GM19035 (cell line): ENCODE measurements at regions not wholly inside any gene's neighbourhood (a gene's known extent, or its start where the extent isn't known, plus 50 kb on each side); places are given as distances from the start of the nearest gene placed in this dataset.

Experiments used
- ATAC-seq: cut with Tn5 transposase; IDR thresholded peaks from one replicate; pipeline ENCODE4 v1.9.1; 2021; ENCODE audit not compliant: unreplicated experiment

DNA sequence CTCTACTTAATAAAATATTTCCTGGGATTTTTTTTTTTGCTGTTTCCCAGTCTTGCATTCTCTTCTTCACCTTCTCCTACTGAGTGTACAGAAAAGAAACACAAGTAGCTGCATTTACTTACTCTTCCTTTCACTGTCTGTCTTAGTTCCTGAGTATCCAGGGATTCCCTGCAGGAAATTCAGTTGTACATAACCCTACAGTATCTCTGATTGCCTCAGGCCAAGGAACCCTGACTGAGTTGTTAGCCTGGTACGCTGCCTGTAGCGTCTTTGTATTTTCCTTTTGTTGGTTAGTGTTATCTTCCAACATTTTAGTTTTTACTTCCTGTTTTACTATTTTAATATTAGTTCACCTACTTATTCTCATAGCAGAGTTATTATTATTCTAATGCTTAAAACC lies 142.5 kb upstream of the ROBO1 start:
- no peak for ATAC-seq

DNA sequence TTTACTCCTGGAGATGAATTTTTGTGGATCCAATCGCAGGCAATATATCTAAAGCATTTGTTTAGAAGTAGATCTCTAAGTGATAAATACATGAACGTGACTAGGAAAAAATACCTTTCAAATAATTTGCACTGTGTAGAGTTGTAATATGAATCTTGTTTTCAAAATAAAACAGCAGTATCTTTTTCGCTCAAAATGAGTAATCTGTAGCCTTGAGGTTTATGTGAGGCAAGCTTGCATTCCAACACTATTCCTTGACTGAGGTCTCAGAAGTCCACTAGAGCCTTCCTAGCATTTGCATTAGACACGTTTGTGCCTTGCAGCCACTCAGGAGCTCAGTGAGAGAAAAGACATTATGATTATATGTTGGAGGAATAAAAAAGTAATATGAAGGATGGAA lies 138.3 kb upstream of the ROBO1 start:
- no peak for ATAC-seq

- ATAC-seq, result no peak
Measured at GRCh38 chr3:79902151-79902550, 134.4 kb upstream of the ROBO1 start.

- ATAC-seq, result no peak
Measured at GRCh38 chr3:79898907-79899306, 131.1 kb upstream of the ROBO1 start.

DNA sequence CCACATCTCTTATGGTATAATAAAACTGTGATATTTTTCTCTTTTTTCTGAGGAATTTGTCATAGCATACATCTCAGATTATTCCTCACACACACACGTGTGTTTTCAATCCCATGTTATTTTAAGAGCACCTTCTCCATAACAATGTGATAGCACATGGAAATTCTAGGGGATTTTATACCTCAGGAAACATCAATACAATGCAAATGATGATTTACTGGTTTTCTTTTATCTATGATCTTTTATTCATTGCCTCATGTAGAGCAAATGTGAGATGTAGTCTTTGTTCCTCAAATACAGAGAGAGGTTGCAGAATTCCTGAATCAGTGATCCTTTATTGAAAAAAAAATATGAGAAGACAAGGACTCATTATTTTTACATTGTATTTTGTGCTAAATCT lies 128.3 kb upstream of the ROBO1 start:
- no peak for ATAC-seq

- no peak for ATAC-seq
Measured at GRCh38 chr3:79887213-79887612, 119.4 kb upstream of the ROBO1 start.

DNA sequence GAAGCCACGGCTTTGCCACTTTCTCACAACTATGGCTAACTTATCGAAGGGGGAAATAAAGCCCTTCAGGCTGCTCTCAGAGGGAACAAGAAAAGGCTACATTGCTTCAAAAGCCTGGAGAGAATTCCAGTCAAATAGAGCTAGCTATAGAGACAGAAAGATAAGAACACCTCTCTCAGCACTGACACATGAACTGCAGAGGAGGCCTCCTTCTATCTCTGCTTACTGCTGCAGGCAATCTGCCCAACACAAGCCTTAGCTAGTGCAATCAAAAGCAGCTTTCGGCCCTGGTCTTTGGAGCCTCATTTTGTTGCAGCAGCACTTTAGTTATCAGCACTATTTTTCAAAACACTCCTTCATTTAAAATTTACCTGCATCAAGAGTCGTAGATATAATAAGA lies 118.4 kb upstream of the ROBO1 start:
- ATAC-seq, result no peak

GRCh38 chr3:79885407-79885806 lies 117.6 kb upstream of the ROBO1 start:
- ATAC-seq, result no peak

- ATAC-seq, result no peak
Measured at GRCh38 chr3:79884354-79884753, 116.6 kb upstream of the ROBO1 start.

GRCh38 chr3:79881431-79881830 lies 113.6 kb upstream of the ROBO1 start:
- ATAC-seq, result no peak

DNA sequence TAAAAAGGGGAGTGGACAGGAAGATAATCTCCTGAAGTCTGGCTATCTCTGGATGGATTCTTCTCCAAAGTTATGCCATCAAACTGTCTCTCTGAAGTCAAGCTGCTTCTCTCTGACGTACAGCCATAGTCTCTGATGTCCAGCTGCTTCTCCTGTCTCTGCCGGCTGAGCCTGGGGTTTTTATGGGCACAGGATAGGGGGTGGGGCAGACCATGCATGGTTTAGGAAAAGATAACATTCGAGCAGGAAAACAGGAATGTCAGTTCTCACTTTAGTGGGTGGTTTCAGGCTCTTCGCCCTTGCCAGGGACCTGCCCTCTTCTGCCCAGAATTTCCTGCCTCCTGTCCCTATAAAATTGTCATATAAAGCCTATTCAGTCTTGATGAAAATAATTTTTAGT lies 110.9 kb upstream of the ROBO1 start:
- no peak for ATAC-seq

DNA sequence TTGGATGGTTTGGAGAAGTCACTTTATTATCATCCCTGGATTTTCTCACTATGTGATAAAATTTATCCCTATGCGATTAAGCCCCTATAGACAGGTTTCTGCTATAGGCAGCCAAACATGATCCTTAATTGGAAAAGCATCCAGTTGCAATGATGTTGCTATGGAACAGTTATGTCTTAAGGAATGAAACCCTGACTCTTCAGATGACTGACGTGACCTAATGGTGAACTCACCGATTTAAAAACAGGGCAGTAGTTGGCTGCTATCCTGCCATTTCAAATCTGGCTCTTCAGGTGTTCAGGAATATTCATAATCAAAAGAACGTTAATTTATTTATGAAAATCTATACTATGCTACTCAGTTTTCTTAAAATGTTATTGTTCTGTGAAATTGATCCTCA lies 106.8 kb upstream of the ROBO1 start:
- ATAC-seq, result no peak

- no peak for ATAC-seq
Measured at GRCh38 chr3:79872483-79872882, 104.7 kb upstream of the ROBO1 start.

DNA sequence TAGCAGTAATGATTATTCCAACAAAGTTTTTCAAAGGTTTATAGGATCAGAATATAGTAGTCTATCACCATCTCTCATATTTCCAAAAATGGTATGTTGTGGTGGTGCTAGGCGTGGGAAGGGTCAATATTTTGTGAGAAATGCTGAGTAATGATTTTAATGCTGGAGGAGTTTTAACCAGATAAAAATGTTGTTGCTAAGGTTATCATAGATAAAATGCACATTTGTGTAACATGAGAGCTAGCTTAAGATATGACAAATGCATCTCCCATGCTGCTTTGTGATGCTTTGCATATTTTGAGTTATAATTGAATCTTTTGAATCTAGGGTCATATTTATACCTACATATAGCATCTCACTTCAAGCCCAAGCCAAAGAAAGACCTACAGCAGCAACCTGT lies 103.9 kb upstream of the ROBO1 start:
- ATAC-seq, result no peak

DNA sequence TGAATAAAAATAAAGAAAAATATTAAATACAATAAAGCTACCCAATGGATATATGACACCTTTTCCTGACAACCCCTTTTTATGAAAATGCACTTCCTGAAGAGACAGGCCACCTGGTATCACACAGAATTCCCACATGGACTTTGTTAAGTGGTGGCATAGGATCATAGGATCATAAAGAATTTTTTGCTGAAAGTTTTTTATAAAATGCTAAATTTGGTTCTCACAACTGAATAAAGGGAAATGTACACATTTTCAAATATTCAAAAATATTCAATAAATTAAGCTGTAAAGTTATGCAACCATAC lies 102.5 kb upstream of the ROBO1 start:
- no peak for ATAC-seq

DNA sequence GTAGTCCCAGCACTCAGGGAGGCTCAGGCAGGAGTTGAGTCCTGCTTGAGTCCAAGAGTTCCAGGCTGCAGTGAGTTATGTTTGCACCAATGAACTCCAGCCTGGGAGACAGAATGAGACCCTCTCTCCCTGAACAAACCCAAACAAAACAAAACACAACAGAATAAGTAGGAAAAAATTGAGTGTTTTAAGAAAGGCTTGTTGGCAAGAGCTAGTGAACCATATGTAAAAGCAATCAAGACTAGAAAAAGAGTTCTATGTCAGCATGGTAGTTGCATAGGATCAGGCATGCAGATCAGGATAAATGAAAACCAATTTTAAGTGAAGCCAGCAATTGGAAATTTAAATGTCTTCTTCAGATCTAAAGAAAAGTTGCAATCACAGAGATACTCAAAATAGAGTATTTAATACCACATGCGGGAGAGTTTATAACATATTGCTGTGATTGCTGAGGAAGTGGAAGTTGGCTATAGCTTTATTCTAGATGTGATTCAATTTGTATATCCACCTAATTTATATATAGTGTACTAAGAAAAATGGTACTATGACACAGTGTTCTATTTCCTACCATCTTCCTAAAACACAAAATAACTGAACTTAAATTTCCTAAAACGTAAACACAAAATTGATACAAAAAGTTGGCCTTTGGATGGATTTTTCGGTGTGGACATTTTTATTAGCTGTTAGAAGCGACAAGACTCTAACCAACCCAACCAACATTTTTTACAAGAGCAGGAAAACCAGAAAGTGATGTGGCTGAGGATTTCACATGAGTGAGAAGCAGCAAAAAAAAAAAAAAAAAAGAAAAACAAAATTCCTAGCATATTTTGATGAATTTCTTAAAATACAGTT lies 101.9 kb upstream of the ROBO1 start:
- ATAC-seq, result no peak

DNA sequence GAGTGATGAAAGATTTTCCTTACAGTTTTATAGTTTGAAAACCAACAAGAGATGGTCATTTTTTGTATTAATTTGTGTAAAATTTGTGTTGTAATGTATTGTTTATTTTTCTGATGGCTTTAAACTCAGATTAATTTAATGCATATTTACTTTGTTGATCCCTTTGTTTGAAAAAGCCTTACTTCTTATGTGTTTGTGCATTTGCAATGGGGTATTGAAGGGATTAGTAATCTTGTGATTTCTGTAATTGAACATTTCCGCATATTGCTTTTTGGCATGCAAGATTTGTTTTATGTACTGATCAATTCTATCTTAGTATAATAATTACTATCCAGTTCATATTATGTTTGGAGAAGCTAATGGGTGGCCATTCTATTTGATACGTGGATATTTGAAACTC lies 98.4 kb upstream of the ROBO1 start:
- ATAC-seq, result no peak

- no peak for ATAC-seq
Measured at GRCh38 chr3:79864077-79864476, 96.3 kb upstream of the ROBO1 start.

GRCh38 chr3:79848876-79849275 lies 81.1 kb upstream of the ROBO1 start:
- ATAC-seq, result no peak

GRCh38 chr3:79847928-79848327 lies 80.1 kb upstream of the ROBO1 start:
- ATAC-seq, result no peak

GRCh38 chr3:79846148-79846933 lies 78.5 kb upstream of the ROBO1 start:
- no peak for ATAC-seq

DNA sequence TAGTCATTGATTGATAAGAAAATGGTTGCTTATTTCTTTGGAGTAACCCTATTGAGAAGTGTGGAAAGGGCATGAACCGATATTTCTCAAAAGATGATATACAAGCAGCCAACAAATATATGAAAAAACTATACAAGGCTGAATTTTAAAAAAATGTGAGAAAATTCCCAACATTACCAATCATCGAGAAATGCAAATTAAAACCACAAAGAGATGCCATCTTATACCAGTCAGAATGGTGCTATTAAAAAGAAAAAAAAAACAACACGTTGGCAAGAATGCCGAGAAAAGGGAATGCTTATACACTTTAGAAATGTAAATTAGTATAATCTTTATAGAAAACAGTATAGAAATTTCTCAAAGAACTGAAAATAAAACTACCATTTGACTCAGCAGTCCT lies 77.7 kb upstream of the ROBO1 start:
- ATAC-seq, result no peak

- no peak for ATAC-seq
Measured at GRCh38 chr3:79844176-79844575, 76.4 kb upstream of the ROBO1 start.
